Kidney (tissue), 13 donors: ENCODE measurements at regions not wholly inside any gene's neighbourhood (a gene's known extent, or its start where the extent isn't known, plus 50 kb on each side); places are given as distances from the start of the nearest gene placed in this dataset.

Experiments
- DNase-seq, 5 donors: peaks; one replicate each; pipeline ENCODE4 v3.0.0-alpha.2; 2013 to 2020
- FAIRE-seq: peaks from 2 replicates; lab custom pipeline; 2012; peaks lifted over from hg19 to GRCh38; lab: Jason Lieb, UNC
- H3K27ac ChIP-seq, 2 donors: one replicate each; pipeline ENCODE4 v1.7.0; 2013; ENCODE audit warnings: low read depth in 2 of 2, low read length in 2 of 2, inconsistent platforms in 1 of 2
- H3K27me3 ChIP-seq: one replicate; pipeline ENCODE4 v1.7.1; 2013; ENCODE audit warnings: low read length, inconsistent platforms; ENCODE audit not compliant: control insufficient read depth, insufficient read depth
- H3K36me3 ChIP-seq, 3 donors: one replicate each; pipeline versions ENCODE4 v1.7.0 to v1.7.1; 2013; ENCODE audit warnings: low read length in 3 of 3, control low read depth in 1 of 3, inconsistent platforms in 1 of 3; ENCODE audit not compliant: insufficient read depth in 3 of 3, control insufficient read depth in 2 of 3
- H3K4me1 ChIP-seq, 3 donors: one replicate each; pipeline versions ENCODE4 v1.7.0 to v1.7.1; 2013; ENCODE audit warnings: low read length in 3 of 3, inconsistent platforms in 1 of 3, low read depth in 1 of 3; ENCODE audit not compliant: control insufficient read depth in 2 of 3, insufficient read depth in 2 of 3
- H3K4me3 ChIP-seq, 3 donors: one replicate each; pipeline versions ENCODE4 v1.7.0 to v1.8.1; 2013; ENCODE audit warnings: low read length in 3 of 3, control low read depth in 1 of 3, inconsistent platforms in 1 of 3
- H3K9ac ChIP-seq, 3 donors: one replicate each; pipeline versions ENCODE4 v1.7.0 to v1.7.1; 2013; ENCODE audit warnings: low read length in 3 of 3, control low read depth in 1 of 3, inconsistent platforms in 1 of 3
- H3K9me3 ChIP-seq, 3 donors: one replicate each; pipeline versions ENCODE4 v1.7.0 to v1.7.1; 2013; ENCODE audit warnings: low read length in 3 of 3, control low read depth in 1 of 3, inconsistent platforms in 1 of 3; ENCODE audit not compliant: control insufficient read depth in 2 of 3, insufficient read depth in 1 of 3
- intact Hi-C: fragments of 100-400 bp; cut with DNase I; formaldehyde crosslinking; loops from one replicate; pipeline ENCODE4 v1.11.1; 2022
- TF ChIP-seq, protein P1 (sequence below): IDR thresholded peaks from 3 replicates; pipeline ENCODE4 v1.5.1; 2012; ENCODE audit warnings: mild to moderate bottlenecking, moderate library complexity, borderline replicate concordance; ENCODE audit not compliant: insufficient read depth; ENCODE audit errors: extremely low read depth
- donor health status: control.
- donor health status: control.
- donor health status: control.
- donor health status: control.
- donor health status: control.
- donor health status: DM: yes; HTN: yes; CAD: no.
- donor health status: Normal renal cell carcinoma (clear cell type).

DNA sequence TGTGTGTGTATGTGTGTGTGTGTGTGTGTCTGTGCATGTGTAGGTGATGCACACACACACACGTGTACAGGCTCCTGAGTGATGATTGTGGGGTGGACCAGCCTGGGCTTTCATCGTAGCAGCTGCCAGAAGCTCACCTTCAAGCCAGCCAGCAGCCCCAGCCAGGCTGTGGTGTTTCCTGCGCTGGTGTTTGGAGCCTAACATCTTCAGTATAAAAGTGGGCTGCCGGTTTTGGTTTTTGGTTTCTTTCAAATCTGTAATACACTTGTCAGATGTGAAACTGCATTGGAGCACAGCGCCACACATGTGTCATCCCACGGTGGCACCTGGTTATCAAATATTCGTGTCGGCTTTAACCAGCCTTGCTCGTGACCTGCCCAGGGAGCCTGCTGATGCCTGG, 114.2 kb downstream of the OLFM1 start:
- Histone ChIP-seq H3K27me3 (peaks cover 4% of the 10 kb centered on the region), H3K9ac (no peak overlapping the region), H3K9me3 (no peaks in the 10 kb centered on the region), H3K36me3 (no peaks in the 10 kb centered on the region), H3K4me1 (no peaks in the 10 kb centered on the region), H3K27ac (no peak overlapping the region), H3K4me3 (no peak overlapping the region)
- TF ChIP-seq, protein P1, sequence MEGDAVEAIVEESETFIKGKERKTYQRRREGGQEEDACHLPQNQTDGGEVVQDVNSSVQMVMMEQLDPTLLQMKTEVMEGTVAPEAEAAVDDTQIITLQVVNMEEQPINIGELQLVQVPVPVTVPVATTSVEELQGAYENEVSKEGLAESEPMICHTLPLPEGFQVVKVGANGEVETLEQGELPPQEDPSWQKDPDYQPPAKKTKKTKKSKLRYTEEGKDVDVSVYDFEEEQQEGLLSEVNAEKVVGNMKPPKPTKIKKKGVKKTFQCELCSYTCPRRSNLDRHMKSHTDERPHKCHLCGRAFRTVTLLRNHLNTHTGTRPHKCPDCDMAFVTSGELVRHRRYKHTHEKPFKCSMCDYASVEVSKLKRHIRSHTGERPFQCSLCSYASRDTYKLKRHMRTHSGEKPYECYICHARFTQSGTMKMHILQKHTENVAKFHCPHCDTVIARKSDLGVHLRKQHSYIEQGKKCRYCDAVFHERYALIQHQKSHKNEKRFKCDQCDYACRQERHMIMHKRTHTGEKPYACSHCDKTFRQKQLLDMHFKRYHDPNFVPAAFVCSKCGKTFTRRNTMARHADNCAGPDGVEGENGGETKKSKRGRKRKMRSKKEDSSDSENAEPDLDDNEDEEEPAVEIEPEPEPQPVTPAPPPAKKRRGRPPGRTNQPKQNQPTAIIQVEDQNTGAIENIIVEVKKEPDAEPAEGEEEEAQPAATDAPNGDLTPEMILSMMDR, result no peak
- FAIRE-seq (no peak), DNase-seq (no peak)
- intact Hi-C loops, result no loop called here

DNA sequence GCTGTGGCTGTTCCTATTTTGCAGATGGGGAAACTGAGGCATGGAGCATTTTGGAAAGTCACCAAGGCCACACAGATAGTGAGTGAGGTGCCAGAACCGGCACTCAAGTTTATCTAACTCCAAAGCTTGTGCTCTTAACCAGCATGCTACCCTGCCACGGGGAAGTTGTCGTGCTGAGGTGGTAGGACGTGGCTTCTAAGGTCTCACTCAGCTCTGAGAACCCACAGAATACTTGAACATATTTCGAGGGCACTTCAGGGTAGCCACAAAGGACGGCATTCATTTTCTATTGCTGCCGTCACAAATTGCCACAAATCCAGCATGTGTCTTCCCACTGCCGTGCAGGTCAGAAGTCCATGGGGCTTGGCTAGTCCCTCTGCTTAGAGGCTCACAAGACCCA, 116.7 kb downstream of the OLFM1 start:
- Histone ChIP-seq H3K27me3 (peaks cover 4% of the 10 kb centered on the region), H3K36me3 (no peaks in the 10 kb centered on the region), H3K9me3 (no peaks in the 10 kb centered on the region), H3K27ac (no peak overlapping the region), H3K9ac (no peak overlapping the region), H3K4me1 (no peaks in the 10 kb centered on the region), H3K4me3 (no peak overlapping the region)
- TF ChIP-seq, protein P1, result no peak
- FAIRE-seq (no peak), DNase-seq (no peak)
- intact Hi-C loops, result no loop called here

DNA sequence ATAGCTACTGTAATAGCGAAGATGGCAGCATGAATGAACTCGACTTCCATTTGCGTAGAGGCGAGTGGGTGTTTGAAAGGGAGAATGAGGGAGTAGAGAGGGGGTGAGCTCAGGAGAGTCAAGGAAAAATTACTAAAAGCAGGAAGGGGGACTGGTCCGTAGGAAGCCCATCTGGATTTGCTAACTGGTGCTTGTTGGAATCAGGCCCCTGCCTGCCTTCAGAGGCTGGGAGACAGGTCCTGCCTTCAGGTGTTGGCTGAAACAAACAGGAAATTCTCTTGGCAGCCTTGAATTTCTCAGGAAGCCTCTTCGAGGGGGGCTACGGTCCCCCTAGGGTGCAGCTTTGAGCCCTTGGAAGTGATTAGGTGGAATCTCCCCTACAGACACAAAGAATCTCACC, 121.7 kb downstream of the OLFM1 start:
- TF ChIP-seq, protein P1, result no peak
- H3K4me1 ChIP-seq, result no peaks in the 10 kb centered on the region

DNA sequence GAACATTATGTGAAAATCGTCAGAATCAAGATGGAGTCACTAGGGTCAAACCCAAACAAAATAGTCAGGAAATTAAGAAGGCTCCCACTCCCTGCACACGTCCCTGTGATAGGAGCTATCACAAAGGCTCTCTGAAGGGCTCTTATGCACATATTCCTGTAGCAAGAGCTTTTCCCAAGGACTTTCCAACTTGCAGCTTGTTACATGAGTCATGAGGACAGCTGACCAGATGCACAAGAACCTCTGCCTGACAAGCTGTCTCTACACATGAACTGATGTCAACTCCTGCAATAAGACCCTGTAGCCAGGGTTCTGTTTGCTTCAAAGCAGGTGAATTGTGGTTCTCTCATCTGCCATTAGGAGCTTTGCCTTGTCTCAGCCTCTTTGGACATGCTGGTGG, 122.4 kb downstream of the OLFM1 start:
- DNase-seq (peak in 1 of 5 donors; percentile 2), FAIRE-seq (no peak)
- peaks cover 0 to 4% (median 0%) of the 10 kb centered on the region in 3 donors for H3K9me3 ChIP-seq
- no peaks in the 10 kb centered on the region for H3K36me3 ChIP-seq
- H3K9ac ChIP-seq, result no peak overlapping the region
- no peak overlapping the region for H3K4me3 ChIP-seq
- TF ChIP-seq, protein P1, result no peak
- H3K4me1 ChIP-seq, result no peaks in the 10 kb centered on the region
- intact Hi-C loops, result no loop called here
- no peak overlapping the region for H3K27ac ChIP-seq
- no peaks in the 10 kb centered on the region for H3K27me3 ChIP-seq

More for the DNA sequence above, 121.7 kb downstream of the OLFM1 start:
- Histone ChIP-seq H3K9me3 (peaks cover 0 to 4% (median 0%) of the 10 kb centered on the region in 3 donors), H3K4me3 (no peak overlapping the region), H3K36me3 (no peaks in the 10 kb centered on the region), H3K27ac (no peak overlapping the region), H3K27me3 (no peaks in the 10 kb centered on the region), H3K9ac (no peak overlapping the region)
- no peak for FAIRE-seq
- DNase-seq, result peak in 1 of 5 donors; percentile 3
- intact Hi-C loops, result no loop called here
